Endothelial cell of umbilical vein (primary cell): ENCODE measurements at regions not wholly inside any gene's neighbourhood (a gene's known extent, or its start where the extent isn't known, plus 50 kb on each side); places are given as distances from the start of the nearest gene placed in this dataset.

Experiments
- BruUV-seq: library from RNA; stranded (reverse); fragments of 400-500 nt; replicated peaks from 2 replicates; lab custom pipeline; 2021; lab: Mats Ljungman, UMichigan
- CTCF ChIA-PET: fragments of 300-600, 350-600 bp; sonication (Branson Sonifier 250); formaldehyde crosslinking; loops from one replicate; lab custom pipeline; 2021; ENCODE audit warnings: antibody characterized with exemption, inconsistent platforms; lab: Charles Lee
- POLR2A ChIA-PET: fragments of 300-600, 350-600 bp; sonication (Branson Sonifier 250); formaldehyde crosslinking; loops from one replicate; lab custom pipeline; 2021; ENCODE audit warnings: antibody characterized with exemption, inconsistent platforms; lab: Charles Lee
- DNase-seq: peaks from one replicate; pipeline ENCODE4 v3.0.0-alpha.2; 2011; ENCODE audit warnings: low read depth, low spot score
- FAIRE-seq: peaks from 2 replicates; lab custom pipeline; 2011; peaks lifted over from hg19 to GRCh38; lab: Jason Lieb, UNC
- H2AFZ ChIP-seq: 2 replicates; pipeline ENCODE4 v1.6.0; 2012; ENCODE audit warnings: low read depth, low read length, control low read depth, inconsistent platforms
- H3K27ac ChIP-seq: 2 replicates; pipeline ENCODE4 v1.5.1; 2011; ENCODE audit warnings: low read depth, mild to moderate bottlenecking, control low read depth, low read length, moderate library complexity; ENCODE audit not compliant: insufficient read depth
- H3K27me3 ChIP-seq, 2 experiments: 2 replicates each; pipeline versions ENCODE4 v1.6.0 to v1.6.1; 2011; ENCODE audit warnings: low read length in 2 of 2, mixed read lengths in 1 of 2; ENCODE audit not compliant: control insufficient read depth in 2 of 2, insufficient read depth in 2 of 2
- H3K36me3 ChIP-seq, 2 experiments: 2 replicates in 1 of 2; 3 replicates in 1 of 2; pipeline ENCODE4 v1.5.1; 2011; ENCODE audit warnings: low read length in 2 of 2, mild to moderate bottlenecking in 1 of 2, moderate library complexity in 1 of 2; ENCODE audit not compliant: control insufficient read depth in 2 of 2, insufficient read depth in 2 of 2; ENCODE audit errors: extremely low read depth in 1 of 2
- H3K4me1 ChIP-seq: 3 replicates; pipeline ENCODE4 v1.5.1; 2011; ENCODE audit warnings: mild to moderate bottlenecking, low read length; ENCODE audit not compliant: control insufficient read depth, insufficient read depth; ENCODE audit errors: extremely low read depth
- H3K4me2 ChIP-seq: 2 replicates; pipeline ENCODE4 v1.6.1; 2011; ENCODE audit warnings: low read length, control low read depth, mixed read lengths; ENCODE audit not compliant: insufficient read depth
- H3K4me3 ChIP-seq, 3 experiments: fragments of 200-600 bp in 1 of 3; sonication (generic), shearing (Covaris generic) in 1 of 3; replicated peaks in 1 of 3; 2 replicates each; pipeline ENCODE4 v1.5.1; 2011 to 2016; ENCODE audit warnings: control low read depth in 3 of 3, low read length in 3 of 3, mild to moderate bottlenecking in 2 of 3, inconsistent platforms in 1 of 3, low read depth in 1 of 3, moderate library complexity in 1 of 3; ENCODE audit not compliant: insufficient read depth in 1 of 3
- H3K79me2 ChIP-seq: 2 replicates; pipeline ENCODE4 v1.6.0; 2012; ENCODE audit warnings: low read length, inconsistent platforms; ENCODE audit not compliant: control insufficient read depth, insufficient read depth
- H3K9ac ChIP-seq: replicated peaks from 2 replicates; pipeline ENCODE3; 2011; ENCODE audit warnings: low read length, control low read depth; ENCODE audit not compliant: insufficient read depth; ENCODE audit errors: extremely low read depth
- H3K9me1 ChIP-seq: replicated peaks from 3 replicates; pipeline ENCODE4 v1.6.0; 2011; ENCODE audit warnings: mild to moderate bottlenecking, low read length; ENCODE audit not compliant: control insufficient read depth, insufficient read depth; ENCODE audit errors: extremely low read depth
- H3K9me3 ChIP-seq: replicated peaks from 2 replicates; pipeline ENCODE4 v1.5.1; 2012; ENCODE audit warnings: low read length, inconsistent platforms; ENCODE audit not compliant: control insufficient read depth, insufficient read depth
- H4K20me1 ChIP-seq: replicated peaks from 2 replicates; pipeline ENCODE3; 2011; ENCODE audit warnings: mild to moderate bottlenecking, low read length; ENCODE audit not compliant: control insufficient read depth, insufficient read depth; ENCODE audit errors: extremely low read depth
- CTCF ChIP-seq, 2 donors: IDR thresholded peaks; 1 replicate in 1 of 2; 2 replicates in 1 of 2; pipeline ENCODE4 v1.5.1; 2011; ENCODE audit warnings: low read length in 2 of 2, mild to moderate bottlenecking in 2 of 2, moderate library complexity in 2 of 2, control low read depth in 1 of 2, inconsistent platforms in 1 of 2, low read depth in 1 of 2; ENCODE audit not compliant: insufficient read depth in 1 of 2; ENCODE audit errors: extremely low read depth in 1 of 2
- EZH2 ChIP-seq: IDR thresholded peaks from 2 replicates; pipeline ENCODE4 v1.6.1; 2012; ENCODE audit warnings: borderline replicate concordance, low read depth, mild to moderate bottlenecking, moderate library complexity, low read length, inconsistent platforms; ENCODE audit not compliant: severe bottlenecking
- FOS ChIP-seq: IDR thresholded peaks from 2 replicates; pipeline ENCODE4 v1.6.1; 2011; ENCODE audit warnings: mild to moderate bottlenecking, low read length, moderate library complexity, borderline replicate concordance; ENCODE audit not compliant: insufficient read depth
- GATA2 ChIP-seq: IDR thresholded peaks from 2 replicates; pipeline ENCODE4 v1.7.0; 2011; ENCODE audit warnings: low read depth, mild to moderate bottlenecking, moderate library complexity, mixed read lengths, low read length; ENCODE audit not compliant: insufficient read length, insufficient read depth
- JUN ChIP-seq: IDR thresholded peaks from 2 replicates; pipeline ENCODE4 v1.6.1; 2011; ENCODE audit warnings: borderline replicate concordance, low read depth; ENCODE audit not compliant: insufficient read length, insufficient read depth
- MAX ChIP-seq: IDR thresholded peaks from 2 replicates; pipeline ENCODE4 v1.6.1; 2011; ENCODE audit not compliant: insufficient read depth, insufficient read length
- MYC ChIP-seq: IDR thresholded peaks from one replicate; pipeline ENCODE4 v1.6.1; 2011; ENCODE audit warnings: mild to moderate bottlenecking, low read depth, low read length
- POLR2A ChIP-seq: IDR thresholded peaks from 2 replicates; pipeline ENCODE4 v1.6.1; 2012; ENCODE audit warnings: low read depth, mild to moderate bottlenecking, control low read depth, low read length
- POLR2AphosphoS5 ChIP-seq: IDR thresholded peaks from 2 replicates; pipeline ENCODE4 v1.6.1; 2012; ENCODE audit warnings: low read depth, mild to moderate bottlenecking, control low read depth, low read length, moderate library complexity; ENCODE audit not compliant: insufficient read depth
- dilution Hi-C: fragments of 300-500 bp; cut with MboI; formaldehyde crosslinking; loops from one replicate; pipeline ENCODE4 v1.15.0; 2019; ENCODE audit warnings: low sequenced_read_pairs; ENCODE audit not compliant: extremely low pct_ligation_motif_present
- intact Hi-C: fragments of 100-400 bp; cut with micrococcal nuclease; formaldehyde crosslinking; loops from one replicate; pipeline ENCODE4 v1.10.0; 2022

DNA sequence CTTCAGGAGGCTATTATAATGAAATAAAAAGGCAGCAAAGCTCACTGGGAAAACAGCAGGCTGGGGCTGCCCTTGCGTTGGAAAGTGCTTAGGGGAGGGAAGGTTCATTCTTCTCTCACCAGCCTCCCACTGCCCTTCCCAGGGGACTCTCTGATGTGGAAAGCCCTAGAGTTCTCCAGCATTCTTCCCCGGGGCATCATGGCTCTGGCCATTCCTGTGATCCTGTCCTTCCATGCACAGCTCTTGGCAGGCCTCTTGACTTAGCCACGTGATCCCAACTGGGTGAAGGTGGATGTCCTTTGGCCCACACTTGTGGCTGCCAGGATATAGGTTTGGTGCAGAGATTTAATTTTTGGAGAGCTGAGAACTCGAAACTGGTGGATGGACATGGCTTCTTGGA lies 58.0 kb upstream of the ZNF831 start:
- H3K4me3 ChIP-seq, result no peak overlapping the region
- no TSS peak for BruUV-seq
- H3K9ac ChIP-seq, result no peak overlapping the region
- H3K9me1 ChIP-seq, result no peaks in the 10 kb centered on the region
- dilution Hi-C loops (no loop called here), intact Hi-C loops (no loop called here)
- FAIRE-seq (no peak), DNase-seq (no peak)
- no peak overlapping the region for H3K4me2 ChIP-seq
- H2AFZ ChIP-seq, result no peak overlapping the region
- no peaks in the 10 kb centered on the region for H3K9me3 ChIP-seq
- no peaks in the 10 kb centered on the region for H4K20me1 ChIP-seq
- H3K27ac ChIP-seq, result no peak overlapping the region
- CTCF ChIA-PET, result interaction anchor here (0.8 kb wide), 1 partner anchor 18 kb away, joined by 3 read pairs; no protein-coding TSS in a partner anchor
- no peaks in the 10 kb centered on the region for H3K36me3 ChIP-seq
- H3K79me2 ChIP-seq, result no peaks in the 10 kb centered on the region
- POLR2A ChIA-PET, result no interaction called here
- TF ChIP-seq GATA2, result no peak
- no peak for TF ChIP-seq FOS
- no peak for TF ChIP-seq POLR2AphosphoS5
- no peak for TF ChIP-seq MYC
- no peak for TF ChIP-seq EZH2
- no peak for TF ChIP-seq MAX
- TF ChIP-seq POLR2A, result no peak
- TF ChIP-seq CTCF (IDR thresholded peaks at IDR 0.05; ENCODE audit: extremely low read depth in 1 of 2, insufficient read depth in 1 of 2, low read depth in 1 of 2, low read length in 2 of 2), result no peak
- no peak for TF ChIP-seq JUN
- no peaks in the 10 kb centered on the region for H3K27me3 ChIP-seq
- no peaks in the 10 kb centered on the region for H3K4me1 ChIP-seq
